ENCODE measurements at regions not wholly inside any gene's neighbourhood (a gene's known extent, or its start where the extent isn't known, plus 50 kb on each side); places are given as distances from the start of the nearest gene placed in this dataset.
"Not testable (repeated sequence)": the region's sequence is repeated elsewhere in the genome, so short reads cannot be mapped to it uniquely, and the experiment has no call there.

GRCh38 chr11:106152013-106152412 lies 74.6 kb downstream of the AASDHPPT start:
- no peak for DNase-seq

GRCh38 chr11:106152824-106153223 lies 75.4 kb downstream of the AASDHPPT start:
- DNase-seq, result no peak

- DNase-seq, result peak in 9 of 56 donors; percentile 0 to 47 (median 10)
Observed at GRCh38 chr11:106156290-106156937, 79.0 kb downstream of the AASDHPPT start.

- DNase-seq, result no peak
Observed at GRCh38 chr11:106158406-106158805, 80.9 kb downstream of the AASDHPPT start.

- no peak for DNase-seq
Observed at GRCh38 chr11:106159836-106160235, 82.4 kb downstream of the AASDHPPT start.

GRCh38 chr11:106160494-106160893 lies 83.0 kb downstream of the AASDHPPT start:
- DNase-seq, result no peak

- DNase-seq, result no peak
Observed at GRCh38 chr11:106161775-106162634, 84.5 kb downstream of the AASDHPPT start.

GRCh38 chr11:106167085-106167484 lies 89.6 kb downstream of the AASDHPPT start:
- DNase-seq, result no peak

GRCh38 chr11:106172386-106172991 lies 95.0 kb downstream of the AASDHPPT start:
- DNase-seq, result no peak

GRCh38 chr11:106173291-106173690 lies 95.8 kb downstream of the AASDHPPT start:
- DNase-seq, result no peak

- DNase-seq, result not testable (repeated sequence)
Observed at GRCh38 chr11:106174003-106174402, 96.5 kb downstream of the AASDHPPT start.

GRCh38 chr11:106176817-106177216 lies 99.4 kb downstream of the AASDHPPT start:
- DNase-seq, result no peak

- DNase-seq, result no peak
Observed at GRCh38 chr11:106177311-106177710, 99.8 kb downstream of the AASDHPPT start.

GRCh38 chr11:106178361-106178760 lies 100.9 kb downstream of the AASDHPPT start:
- DNase-seq, result no peak

GRCh38 chr11:106179048-106179447 lies 101.6 kb downstream of the AASDHPPT start:
- no peak for DNase-seq

GRCh38 chr11:106186630-106187029 lies 109.2 kb downstream of the AASDHPPT start:
- no peak for DNase-seq

GRCh38 chr11:106187860-106188456 lies 110.5 kb downstream of the AASDHPPT start:
- no peak for DNase-seq

- no peak for DNase-seq
Observed at GRCh38 chr11:106193956-106194355, 116.5 kb downstream of the AASDHPPT start.

- peak in 9 of 56 donors; percentile 2 to 49 (median 7) for DNase-seq
Observed at GRCh38 chr11:106197438-106197837, 120.0 kb downstream of the AASDHPPT start.

GRCh38 chr11:106202935-106203620 lies 125.6 kb downstream of the AASDHPPT start:
- no peak for DNase-seq

- DNase-seq, result no peak
Observed at GRCh38 chr11:106208760-106209159, 131.3 kb downstream of the AASDHPPT start.
